ENCODE measurements at regions not wholly inside any gene's neighbourhood (a gene's known extent, or its start where the extent isn't known, plus 50 kb on each side); places are given as distances from the start of the nearest gene placed in this dataset.

- TF ChIP-seq CTCF (conservative IDR thresholded peaks at IDR 0.05): no peak
- TF ChIP-seq ZFX (IDR thresholded peaks at IDR 0.05): no peak
Measured at GRCh38 chr11:22974251-22974650, 114.0 kb upstream of the CCDC179 start.

Data from C4-2B (cell line).